GM19395 (cell line): ENCODE measurements at regions not wholly inside any gene's neighbourhood (a gene's known extent, or its start where the extent isn't known, plus 50 kb on each side); places are given as distances from the start of the nearest gene placed in this dataset.

Source experiments
- ATAC-seq: cut with Tn5 transposase; IDR thresholded peaks from one replicate; pipeline ENCODE4 v1.9.1; 2021; ENCODE audit warnings: mild to moderate bottlenecking, moderate library complexity; ENCODE audit not compliant: unreplicated experiment

DNA sequence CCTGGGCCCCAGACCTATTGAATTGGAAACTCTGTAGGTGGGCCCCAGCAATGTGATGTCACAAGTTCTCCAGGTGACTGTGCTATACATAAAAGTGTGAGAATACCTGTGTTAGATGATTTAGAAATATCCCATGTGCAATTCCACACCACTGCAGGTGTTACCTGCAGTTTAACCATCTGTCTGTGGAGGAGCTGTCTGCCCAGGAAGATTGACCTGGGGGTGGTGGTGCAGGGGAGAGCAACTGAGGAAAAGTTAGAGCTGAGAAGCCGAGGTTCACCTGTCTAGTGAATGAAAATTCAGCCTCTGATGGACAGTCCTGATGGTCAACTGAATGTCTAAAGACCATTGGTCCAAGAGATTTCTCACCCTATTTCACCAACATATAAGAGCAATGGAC is 132.2 kb upstream of the SLC24A5 start:
- ATAC-seq = no peak

DNA sequence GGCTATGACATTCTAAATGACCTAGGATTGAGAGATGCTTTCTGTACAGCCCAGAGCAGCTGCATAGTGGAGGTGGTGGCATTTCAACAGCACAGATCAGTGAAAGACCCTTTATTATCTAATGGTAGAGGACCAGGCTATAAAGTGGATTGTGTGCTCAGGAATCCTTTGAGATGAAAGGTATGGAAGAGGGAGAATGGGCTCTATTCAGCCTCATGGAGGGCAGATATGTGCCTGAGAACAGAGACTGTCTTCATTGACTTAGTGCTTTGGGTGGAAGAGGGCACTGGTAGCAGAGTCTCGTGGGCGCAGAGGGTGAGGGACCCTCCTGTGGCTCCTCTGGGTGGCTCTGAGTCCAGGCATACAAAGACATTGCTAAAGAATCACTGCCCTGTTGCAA is 130.0 kb upstream of the SLC24A5 start:
- no peak for ATAC-seq

DNA sequence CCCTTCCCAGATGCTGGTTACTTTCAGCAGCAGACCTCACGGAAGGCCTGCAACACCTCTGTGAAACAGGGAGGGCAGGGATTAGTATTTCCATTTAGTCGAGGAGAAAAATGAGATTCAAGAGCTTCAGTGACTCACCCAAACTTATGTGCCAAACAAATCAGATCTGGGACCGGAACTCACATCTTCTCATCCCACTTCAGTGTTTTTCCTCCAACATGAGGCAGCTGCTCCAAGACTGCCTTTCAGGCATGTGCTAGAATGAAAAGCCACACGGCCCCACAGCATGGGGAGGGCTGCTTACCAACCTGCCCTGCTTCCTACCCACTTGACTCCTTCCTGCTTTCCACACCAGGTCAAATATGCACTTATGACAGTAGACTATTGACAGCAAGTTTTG is 129.4 kb upstream of the SLC24A5 start:
- no peak for ATAC-seq

DNA sequence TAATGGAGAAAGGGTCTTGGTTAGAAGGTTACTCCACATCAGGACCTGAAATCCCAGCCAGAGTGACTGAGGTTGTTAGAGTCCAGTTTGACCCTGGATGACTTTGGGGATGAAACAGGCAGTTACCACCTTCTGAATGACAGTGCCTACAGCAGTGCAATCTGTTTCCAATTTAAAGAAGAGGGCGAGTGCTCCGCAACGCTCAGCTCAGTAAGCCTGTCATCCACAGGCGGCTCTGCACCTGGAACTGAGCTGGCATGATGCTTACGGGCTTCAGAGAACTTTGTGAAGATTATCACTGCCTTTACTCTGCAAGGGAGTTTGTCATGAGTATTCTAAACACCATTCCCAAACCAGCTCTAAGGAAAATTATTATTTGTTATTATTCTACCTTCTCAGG is 127.7 kb upstream of the SLC24A5 start:
- no peak for ATAC-seq

DNA sequence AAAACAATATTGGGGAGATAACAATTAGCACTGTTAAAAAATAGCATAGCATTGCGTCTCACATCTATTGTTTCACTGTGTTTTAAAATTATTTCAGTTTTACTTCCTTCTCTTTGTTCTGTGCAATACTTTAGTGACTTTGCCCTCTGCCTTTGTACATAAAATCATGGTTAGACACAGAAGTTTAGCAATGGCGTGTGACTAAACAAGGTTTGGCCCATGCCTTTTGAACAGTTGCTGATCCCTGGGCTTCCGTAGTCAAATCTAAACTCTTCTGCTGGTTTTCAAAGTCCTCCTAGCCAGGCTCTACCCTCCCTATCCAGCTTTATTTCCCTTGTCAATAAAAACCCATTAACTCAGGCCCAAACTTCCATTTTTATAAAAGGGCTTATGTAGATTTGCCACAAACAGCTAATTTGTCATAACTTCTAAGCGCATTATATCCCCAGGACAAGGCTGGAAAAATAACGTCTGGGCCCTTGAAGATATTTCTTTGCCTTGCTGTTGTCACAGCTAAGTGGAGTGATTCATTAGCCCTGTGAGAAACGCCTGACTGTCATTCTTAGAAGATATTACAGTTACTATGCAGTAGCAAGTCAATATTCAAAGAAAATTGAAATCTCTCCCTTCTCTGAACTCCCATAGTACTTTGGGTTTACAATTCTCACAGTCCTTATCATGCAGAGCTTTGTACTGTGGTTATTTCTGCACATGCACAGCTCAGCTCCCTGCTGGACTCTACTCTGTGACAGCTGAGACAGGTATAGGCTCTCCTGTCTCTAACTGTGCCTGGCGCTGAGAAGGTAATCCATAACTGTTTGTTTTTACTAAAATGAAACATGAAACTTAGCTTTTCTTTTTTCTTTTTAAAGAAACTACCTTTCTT is 123.4 kb upstream of the SLC24A5 start:
- no peak for ATAC-seq

DNA sequence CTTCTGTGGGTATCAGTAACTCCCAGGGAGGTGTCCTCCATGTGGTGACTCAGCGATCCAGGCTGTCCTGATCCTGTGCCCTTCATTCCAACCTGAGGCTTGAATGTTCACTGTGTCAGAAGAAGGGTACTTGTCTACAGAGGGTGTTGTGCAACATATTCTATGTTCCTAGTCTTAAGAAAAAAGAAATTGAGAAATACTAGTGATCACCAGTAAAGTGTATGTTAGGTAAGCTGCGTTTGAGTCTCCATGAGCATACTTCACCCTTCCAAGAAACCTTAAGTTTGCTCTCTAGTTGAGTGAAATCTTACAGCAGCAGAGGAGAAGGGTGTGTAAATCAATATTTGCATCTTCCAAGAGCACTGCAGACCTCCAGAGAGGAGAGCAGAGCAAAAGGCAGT is 122.2 kb upstream of the SLC24A5 start:
- ATAC-seq = no peak

DNA sequence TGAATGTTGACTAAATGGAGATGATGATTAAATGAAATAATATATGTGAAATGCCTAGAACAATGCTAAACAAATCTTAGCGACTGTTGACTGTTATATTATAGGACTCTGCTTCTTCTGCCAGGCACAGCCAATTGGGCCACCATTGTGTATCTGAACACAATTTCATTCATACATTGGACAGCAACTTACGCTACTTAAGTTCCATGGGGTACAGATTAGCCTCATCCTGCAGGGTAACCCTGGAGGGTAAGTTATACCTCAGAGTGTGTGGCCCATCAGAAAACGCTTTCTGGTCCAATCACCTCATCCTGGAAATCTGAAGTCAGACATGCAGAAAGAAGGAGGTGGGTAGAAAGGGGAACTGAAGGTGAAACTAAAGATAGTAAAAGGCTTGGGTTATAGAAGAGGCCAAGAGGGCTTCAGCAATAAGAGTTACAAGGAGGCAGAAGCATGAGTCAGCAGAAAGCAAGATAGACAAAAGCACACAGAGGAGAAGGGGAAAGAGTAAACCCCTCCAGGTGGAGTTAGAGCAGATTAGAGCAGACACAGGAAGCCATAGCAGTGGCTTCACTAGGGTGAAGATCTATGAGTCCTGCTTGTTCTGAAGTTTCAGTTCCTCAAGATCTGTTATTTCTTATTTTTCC is 119.3 kb upstream of the SLC24A5 start:
- ATAC-seq = peak; percentile 95

DNA sequence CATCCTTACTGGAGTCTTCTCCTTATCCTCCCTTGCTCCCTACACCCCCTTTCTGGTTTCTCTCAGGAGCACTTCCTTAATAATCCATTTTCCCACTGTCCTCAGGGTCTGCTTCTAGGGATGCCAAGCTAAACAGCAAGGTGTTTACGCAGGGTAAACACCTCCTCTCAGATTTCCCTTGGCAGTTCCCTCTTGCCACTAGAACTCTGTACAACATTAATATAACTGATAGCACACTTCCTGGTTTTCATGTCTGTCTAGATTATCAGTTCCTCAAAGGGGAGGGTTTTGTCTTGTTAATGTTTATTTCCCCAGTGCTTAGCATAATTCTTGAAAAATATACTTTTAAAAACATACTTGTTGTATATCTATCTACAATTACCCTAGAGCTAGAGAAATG is 118.0 kb upstream of the SLC24A5 start:
- no peak for ATAC-seq

DNA sequence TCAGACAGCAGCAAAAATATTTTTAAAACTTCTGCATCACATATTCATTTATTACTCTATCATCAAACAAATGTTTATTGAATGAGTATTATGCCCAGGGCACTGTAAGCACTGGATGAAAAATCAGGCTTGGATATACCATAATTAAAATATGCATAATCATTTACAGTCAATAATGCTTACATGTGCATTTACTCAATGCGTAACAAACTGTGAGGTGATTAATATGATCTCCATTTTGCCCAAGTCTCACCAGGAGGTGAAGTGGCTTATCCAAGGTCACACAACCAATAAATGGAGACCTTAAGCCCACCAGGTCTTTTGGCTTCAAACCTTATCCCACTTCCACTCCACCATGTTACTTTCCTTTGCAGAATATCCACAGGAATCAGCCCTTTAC is 117.3 kb upstream of the SLC24A5 start:
- ATAC-seq = no peak

DNA sequence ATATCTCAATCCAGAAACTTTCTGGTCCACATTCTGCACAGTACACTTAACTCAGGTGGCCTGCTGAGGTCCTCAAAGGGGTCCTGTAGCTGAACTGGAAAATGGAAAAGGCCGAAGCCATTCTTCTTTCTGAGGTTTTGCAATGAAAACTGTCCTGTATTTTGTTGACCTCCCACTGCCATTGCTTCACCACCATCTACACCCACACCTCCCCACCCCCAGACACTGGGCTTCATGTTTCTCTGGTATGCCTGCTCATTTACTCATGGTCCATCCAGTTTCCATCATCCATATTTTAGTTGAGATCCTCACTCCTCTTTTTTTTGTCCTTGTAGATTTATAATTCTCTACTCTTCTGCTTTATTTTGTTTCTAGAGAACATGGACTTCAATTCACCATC is 115.7 kb upstream of the SLC24A5 start:
- no peak for ATAC-seq

DNA sequence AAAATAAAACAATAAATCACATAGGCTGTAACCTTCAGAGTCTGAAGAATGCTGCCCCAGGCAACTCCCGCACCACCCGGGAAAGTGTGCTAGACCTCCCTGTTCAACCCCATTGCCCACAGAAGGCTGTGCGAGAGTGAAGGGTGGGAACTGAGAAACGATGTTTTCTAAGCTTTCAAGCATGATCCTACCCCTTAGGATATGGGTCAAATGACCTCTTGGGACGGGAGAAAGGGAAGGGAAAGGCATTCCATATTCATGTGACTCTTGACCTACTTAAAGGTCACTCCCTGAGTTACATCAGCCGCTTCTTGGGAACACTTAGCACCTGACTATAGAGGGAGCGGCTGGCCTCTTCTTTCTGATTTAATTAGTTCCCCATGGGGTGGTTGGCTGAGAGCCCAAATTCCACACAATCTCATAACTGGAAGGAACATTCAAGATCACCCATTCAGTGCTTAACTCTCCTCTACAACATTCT is 114.7 kb upstream of the SLC24A5 start:
- no peak for ATAC-seq

DNA sequence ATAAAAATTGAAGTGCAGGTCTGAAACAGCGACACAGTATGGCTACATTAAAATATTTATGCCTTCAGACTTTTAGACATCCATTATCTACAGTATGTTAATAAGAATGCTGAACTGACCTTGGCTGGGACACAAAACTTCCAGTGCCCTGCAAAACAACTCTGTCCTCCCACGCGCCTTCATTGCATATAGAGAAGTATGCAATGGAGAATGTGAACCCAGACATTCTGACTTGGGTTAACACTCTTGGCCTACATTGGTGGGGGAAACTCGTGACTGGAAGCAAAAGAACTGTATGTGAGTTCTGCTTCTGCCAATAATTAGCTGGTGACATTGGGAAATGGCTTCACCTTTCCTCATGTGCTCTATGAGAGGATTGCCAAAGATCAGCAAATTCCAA is 110.5 kb upstream of the SLC24A5 start:
- ATAC-seq = no peak

DNA sequence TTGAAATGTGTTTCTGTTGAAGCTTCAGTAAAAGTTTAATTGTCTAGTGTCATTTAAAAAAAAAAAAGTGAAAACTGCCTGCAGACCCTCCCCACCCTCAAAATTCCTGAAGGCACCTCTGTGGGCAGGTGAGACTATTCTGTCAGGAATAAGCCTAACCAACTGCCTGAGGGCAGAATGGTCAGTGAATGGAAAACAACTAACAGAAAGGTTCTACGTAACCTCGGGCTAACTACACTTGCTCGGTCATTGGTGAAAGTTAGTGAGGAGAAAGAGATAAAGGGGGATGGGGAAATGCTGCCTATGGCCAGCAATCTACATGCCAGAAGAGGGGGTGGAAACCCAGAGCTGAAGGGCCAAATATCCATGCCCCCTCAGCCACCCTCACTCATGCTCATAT is 108.6 kb upstream of the SLC24A5 start:
- ATAC-seq = no peak

DNA sequence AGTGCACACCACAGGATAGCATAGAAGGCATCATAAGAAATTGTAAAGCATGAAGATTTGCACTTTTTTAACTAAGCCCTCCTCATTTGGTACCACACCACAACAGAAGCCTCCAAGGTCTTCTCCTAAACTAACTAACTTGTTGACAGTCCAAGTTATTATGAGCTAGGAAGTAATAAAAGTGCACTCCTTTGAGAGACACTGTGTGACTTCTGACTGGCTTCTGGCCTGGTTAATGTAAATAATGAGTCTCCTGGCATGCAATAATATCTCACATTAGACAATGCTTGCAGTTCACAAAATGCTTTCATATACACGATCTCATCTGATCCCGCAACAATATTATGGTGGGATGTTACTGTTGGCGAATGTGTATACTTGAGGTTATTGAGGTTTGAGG is 103.9 kb upstream of the SLC24A5 start:
- ATAC-seq = no peak

DNA sequence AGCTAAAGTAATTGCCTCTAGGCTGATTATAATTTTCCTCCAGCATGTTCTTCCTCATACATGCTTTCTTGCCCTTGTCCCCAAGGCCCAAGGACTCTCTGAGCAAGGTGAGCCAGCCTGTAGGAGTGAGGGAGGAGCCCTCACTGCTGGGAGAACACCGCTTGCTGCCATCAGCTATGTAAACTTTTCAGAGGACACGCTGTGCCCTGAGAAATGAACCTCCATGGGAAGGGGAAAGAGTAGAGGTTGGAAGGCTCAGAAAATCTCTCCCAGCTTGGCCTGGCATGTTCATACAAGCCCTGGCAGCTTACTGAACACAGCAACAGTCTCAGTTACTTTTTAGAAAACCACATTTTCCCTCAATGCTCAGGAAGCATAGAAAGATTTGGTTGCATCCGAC is 103.0 kb upstream of the SLC24A5 start:
- ATAC-seq = no peak

DNA sequence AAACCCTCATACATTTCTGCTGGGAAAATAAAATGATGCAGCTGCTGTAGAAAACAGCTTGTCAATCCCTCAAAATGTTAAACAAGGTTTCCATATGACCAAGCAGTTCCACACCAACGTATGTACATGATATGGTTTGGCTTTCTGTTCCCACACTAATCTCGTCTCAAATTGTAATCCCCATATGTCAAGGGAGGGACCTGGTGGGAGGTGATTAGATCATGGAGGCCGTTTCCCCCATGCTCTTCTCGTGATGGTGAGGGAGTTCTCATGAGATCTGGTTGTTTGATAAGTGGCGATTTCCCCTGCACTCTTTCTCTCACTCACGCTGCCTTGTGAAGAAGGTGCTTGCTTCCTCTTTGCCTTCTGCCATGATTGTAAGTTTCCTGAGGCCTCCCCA is 100.6 kb upstream of the SLC24A5 start:
- ATAC-seq = no peak

DNA sequence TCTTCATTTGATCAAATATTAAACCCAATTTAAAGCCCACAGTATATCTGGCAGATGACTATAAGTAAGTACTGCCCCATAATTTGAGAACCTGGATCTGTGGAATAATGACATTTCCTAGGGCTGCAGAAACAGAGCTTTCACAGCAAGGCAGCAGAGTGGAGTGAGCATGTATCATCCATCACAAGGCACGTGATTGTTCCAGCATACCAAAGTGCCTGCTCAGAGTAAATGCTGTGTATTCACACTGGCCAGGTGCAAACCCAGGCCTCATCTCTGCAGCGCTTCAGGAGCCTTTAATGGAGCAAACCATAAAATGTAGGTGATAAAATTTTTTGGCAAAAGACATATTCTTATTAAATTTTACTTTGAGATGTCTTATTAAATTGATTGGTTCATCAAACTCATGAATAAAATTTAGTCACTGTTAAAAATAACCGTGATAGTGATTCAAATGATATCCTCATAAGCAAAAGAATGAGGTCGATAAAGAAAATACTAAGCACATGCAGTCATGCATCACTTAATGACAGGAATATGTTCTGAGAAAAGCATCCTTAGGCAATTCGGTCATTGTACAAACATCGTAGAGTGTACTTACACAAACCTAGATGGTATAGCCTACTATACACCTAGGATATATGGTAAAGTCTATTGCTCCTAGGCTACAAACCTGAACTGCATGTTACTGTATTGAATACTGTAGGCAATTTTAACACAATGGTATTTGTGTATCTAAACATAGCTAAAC is 99.3 kb upstream of the SLC24A5 start:
- ATAC-seq = no peak

DNA sequence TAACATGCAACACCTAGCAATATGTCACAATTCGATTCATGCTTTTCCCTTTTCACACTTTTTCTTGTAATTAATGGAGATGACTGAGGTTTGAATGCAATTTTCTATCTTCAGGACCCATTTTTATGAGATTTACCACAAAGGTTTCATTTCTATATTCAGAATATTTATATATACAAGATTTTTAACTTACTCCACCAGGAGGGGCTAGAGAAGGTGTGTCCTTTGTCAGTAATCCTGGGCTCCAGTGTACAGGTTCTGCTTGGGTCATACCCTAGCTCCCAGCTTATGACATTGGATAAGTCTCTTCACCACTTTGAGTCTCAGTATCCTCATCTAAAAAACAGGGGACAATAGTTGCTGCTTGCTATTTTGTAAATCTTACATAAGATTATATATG is 95.7 kb upstream of the SLC24A5 start:
- ATAC-seq = no peak

DNA sequence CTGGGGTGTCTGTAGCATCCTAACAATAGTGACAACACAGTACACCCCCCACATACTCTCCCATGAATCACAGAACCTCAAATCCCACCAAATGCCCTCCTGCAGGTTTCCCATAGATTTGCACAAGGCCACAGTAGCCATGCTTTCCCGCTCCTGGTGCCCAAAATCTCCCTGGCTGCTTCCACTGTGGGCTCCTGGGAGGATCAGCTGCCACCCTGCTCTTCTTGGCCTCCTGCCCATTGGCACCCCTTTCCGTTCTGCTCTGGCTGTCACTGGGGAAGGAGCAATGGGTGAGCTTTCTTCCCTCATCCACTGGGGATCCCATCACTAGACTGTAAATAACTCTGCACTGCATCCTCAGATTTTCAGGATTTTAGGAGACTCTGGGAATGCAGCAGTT is 92.1 kb upstream of the SLC24A5 start:
- no peak for ATAC-seq

DNA sequence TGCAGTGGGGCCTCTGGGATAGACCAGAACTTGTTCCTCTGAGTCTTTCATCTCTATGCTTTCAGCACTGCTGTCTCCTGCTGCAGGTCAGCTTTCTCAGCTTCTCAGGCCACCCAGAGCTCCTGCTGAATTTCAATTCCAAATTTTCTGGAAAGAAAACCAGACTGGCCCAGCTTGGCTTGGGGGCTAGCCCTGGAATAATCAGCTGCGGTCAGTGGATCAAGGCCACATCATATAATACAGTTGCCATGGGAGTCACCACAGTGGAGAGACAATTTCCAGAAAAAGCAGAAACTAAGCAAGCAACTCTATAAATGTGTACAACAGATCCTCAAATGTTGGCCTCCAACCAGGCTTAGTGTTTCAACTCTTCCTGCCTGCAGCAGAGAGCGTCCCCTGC is 91.1 kb upstream of the SLC24A5 start:
- no peak for ATAC-seq

DNA sequence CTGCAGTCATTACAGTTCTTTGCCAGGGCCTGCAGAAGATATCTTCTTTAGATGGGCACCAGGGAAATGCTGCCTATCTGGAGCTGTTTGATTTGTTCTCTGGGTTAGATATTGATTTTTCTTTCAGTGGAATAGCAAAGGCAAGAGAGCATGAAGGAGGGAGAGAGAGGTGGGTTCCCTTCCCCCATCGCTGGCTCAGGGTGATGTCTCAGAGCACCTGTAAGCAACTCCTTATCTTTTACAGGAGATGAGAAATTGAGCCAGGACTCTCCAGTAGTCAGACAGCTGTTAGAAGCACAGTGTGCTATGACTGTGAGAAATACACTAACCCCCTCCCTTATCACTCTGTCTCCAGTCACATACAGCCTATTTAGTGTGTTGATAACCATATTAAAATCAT is 89.3 kb upstream of the SLC24A5 start:
- ATAC-seq = no peak

DNA sequence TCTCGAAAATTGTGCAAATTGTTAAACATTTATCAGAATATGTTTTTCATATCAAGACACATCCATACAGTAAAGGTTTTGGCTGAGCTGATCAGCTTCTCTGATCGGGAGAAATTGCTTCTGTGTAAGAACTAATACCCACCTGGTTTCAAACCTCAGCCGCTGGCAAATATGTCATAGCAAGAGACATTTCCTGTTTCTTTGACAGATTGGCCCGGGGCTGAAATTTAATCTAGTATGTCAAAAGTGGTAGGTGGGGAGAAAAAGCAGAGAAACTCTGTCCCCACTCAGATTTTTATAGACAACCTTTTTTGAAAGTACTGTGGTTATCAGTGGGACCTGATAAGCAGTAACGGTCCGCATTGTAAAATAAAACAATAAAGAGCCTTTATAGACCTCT is 88.8 kb upstream of the SLC24A5 start:
- ATAC-seq = no peak
